HepG2 (cell line): ENCODE measurements at regions not wholly inside any gene's neighbourhood (a gene's known extent, or its start where the extent isn't known, plus 50 kb on each side); places are given as distances from the start of the nearest gene placed in this dataset.

Experiments
- ATAC-seq: fragments of 200-7000 bp; cut with Tn5 transposase; 3 replicates; pipeline ENCODE4 v1.9.1; 2020; ENCODE audit warnings: mild to moderate bottlenecking, moderate library complexity
- BruUV-seq: library from RNA; stranded (reverse); fragments of 400-500 nt; replicated peaks from 2 replicates; lab custom pipeline; 2021; lab: Mats Ljungman, UMichigan
- CTCF ChIA-PET: fragments of 300-600 bp; formaldehyde crosslinking; extraction: SDS; loops from one replicate; lab custom pipeline; 2021; ENCODE audit warnings: low total read pairs, inconsistent platforms, low intra/inter-chr PET ratio; lab: Yijun Ruan, JAX
- POLR2A ChIA-PET: fragments of 350-600 bp; sonication (Branson Sonifier 250); formaldehyde crosslinking; loops from one replicate; lab custom pipeline; 2020; ENCODE audit warnings: antibody characterized with exemption, inconsistent platforms; lab: Yijun Ruan, JAX
- DNase-seq: peaks from one replicate; pipeline ENCODE4 v3.0.0-alpha.2; 2015; ENCODE audit warnings: low spot score
- FAIRE-seq: peaks from 3 replicates; lab custom pipeline; 2011; peaks lifted over from hg19 to GRCh38; lab: Jason Lieb, UNC
- H2AFZ ChIP-seq: one replicate; pipeline ENCODE4 v1.6.1; 2011; ENCODE audit warnings: low read length, inconsistent platforms
- H3K27ac ChIP-seq: fragments of 300-600 bp; 3 replicates; pipeline ENCODE4 v1.8.0; 2011; ENCODE audit warnings: mixed run types, mild to moderate bottlenecking, mixed read lengths, low read length, inconsistent platforms; ENCODE audit not compliant: insufficient read depth; ENCODE audit errors: extremely low read length
- H3K27me3 ChIP-seq, 2 experiments: fragments of 200-600 bp in 1 of 2; 2 replicates in 1 of 2; 3 replicates in 1 of 2; pipeline versions ENCODE4 v1.6.0 to v1.8.0; 2011; ENCODE audit warnings: low read length in 2 of 2, mild to moderate bottlenecking in 2 of 2, moderate library complexity in 2 of 2, inconsistent platforms in 1 of 2; ENCODE audit not compliant: insufficient read depth in 2 of 2, control insufficient read depth in 1 of 2
- H3K36me3 ChIP-seq, 2 experiments: fragments of 200-600 bp in 1 of 2; replicated peaks in 1 of 2; 2 replicates in 1 of 2; 3 replicates in 1 of 2; pipeline versions ENCODE4 v1.5.1 to v1.8.0; 2011; ENCODE audit warnings: low read length in 2 of 2, inconsistent platforms in 1 of 2; ENCODE audit not compliant: insufficient read depth in 2 of 2, control insufficient read depth in 1 of 2
- H3K4me1 ChIP-seq: 2 replicates; pipeline ENCODE4 v1.5.1; 2012; ENCODE audit warnings: low read length, inconsistent platforms; ENCODE audit not compliant: insufficient read depth
- H3K4me2 ChIP-seq: 2 replicates; pipeline ENCODE4 v1.6.0; 2011; ENCODE audit warnings: low read depth, low read length, inconsistent platforms
- H3K4me3 ChIP-seq, 3 experiments: fragments of 200-600 bp in 1 of 3; sonication (generic), shearing (Covaris generic) in 1 of 3; replicated peaks in 1 of 3; 2 replicates each; pipeline ENCODE4 v1.5.1; 2011 to 2016; ENCODE audit warnings: low read length in 3 of 3, inconsistent platforms in 2 of 3, low read depth in 2 of 3, mild to moderate bottlenecking in 2 of 3, control low read depth in 1 of 3, mixed read lengths in 1 of 3; ENCODE audit not compliant: insufficient read depth in 1 of 3
- H3K79me2 ChIP-seq: one replicate; pipeline ENCODE4 v1.6.1; 2011; ENCODE audit warnings: low read length, inconsistent platforms; ENCODE audit not compliant: insufficient read depth
- H3K9ac ChIP-seq: 2 replicates; pipeline ENCODE4 v1.6.0; 2011; ENCODE audit warnings: mild to moderate bottlenecking, low read depth, low read length, inconsistent platforms; ENCODE audit not compliant: insufficient read depth
- H3K9me3 ChIP-seq: 2 replicates; pipeline ENCODE4 v1.5.1; 2012; ENCODE audit warnings: mild to moderate bottlenecking, low read length
- H4K20me1 ChIP-seq: 2 replicates; pipeline ENCODE4 v1.6.0; 2011; ENCODE audit warnings: inconsistent platforms, mild to moderate bottlenecking, low read length, moderate library complexity; ENCODE audit not compliant: insufficient read depth
- AGO2 ChIP-seq: fragments of 200-400 bp; formaldehyde crosslinking; optimal IDR thresholded peaks from 2 replicates; pipeline ENCODE3; 2017; ENCODE audit warnings: mild to moderate bottlenecking, low read depth, low read length, moderate library complexity
- ATF7-NPFF ChIP-seq: sonication (generic); formaldehyde crosslinking; IDR thresholded peaks from 2 replicates; pipeline ENCODE4 v1.8.1; 2023; ENCODE audit warnings: mild to moderate bottlenecking, low read depth, missing genetic modification reagents, moderate library complexity
- BRD4 ChIP-seq: sonication (generic); formaldehyde crosslinking; IDR thresholded peaks from 2 replicates; pipeline ENCODE4 v1.4.0; 2020; ENCODE audit warnings: missing genetic modification reagents
- CBFB ChIP-seq: sonication (generic); formaldehyde crosslinking; IDR thresholded peaks from 2 replicates; pipeline ENCODE4 v1.4.0; 2020; ENCODE audit warnings: missing genetic modification reagents
- ELF3 ChIP-seq: IDR thresholded peaks from 2 replicates; pipeline ENCODE4 v1.6.1; 2016; ENCODE audit warnings: missing genetic modification reagents, missing compliant biosample characterization
- GATAD2A ChIP-seq: IDR thresholded peaks from 2 replicates; pipeline ENCODE4 v1.6.1; 2016
- KMT2A ChIP-seq: sonication (generic); formaldehyde crosslinking; IDR thresholded peaks from 2 replicates; pipeline ENCODE4 v1.4.0; 2020; ENCODE audit warnings: missing genetic modification reagents
- POLR2G ChIP-seq: fragments of 200-400 bp; formaldehyde crosslinking; IDR thresholded peaks from 2 replicates; pipeline ENCODE4 v1.6.1; 2018; ENCODE audit warnings: mild to moderate bottlenecking, low read depth, low read length, moderate library complexity
- PRMT3 ChIP-seq: sonication (generic); formaldehyde crosslinking; IDR thresholded peaks from 2 replicates; pipeline ENCODE4 v1.8.1; 2022; ENCODE audit warnings: low read depth, mild to moderate bottlenecking, moderate library complexity, missing genetic modification reagents, borderline replicate concordance
- SIX4 ChIP-seq: sonication (generic); formaldehyde crosslinking; IDR thresholded peaks from 2 replicates; pipeline ENCODE4 v1.4.0; 2020; ENCODE audit warnings: missing genetic modification reagents
- ZNF143 ChIP-seq: sonication (generic); formaldehyde crosslinking; IDR thresholded peaks from 2 replicates; pipeline ENCODE4 v1.4.0; 2020; ENCODE audit warnings: missing genetic modification reagents
- ZNF180 ChIP-seq: sonication (generic); formaldehyde crosslinking; IDR thresholded peaks from 2 replicates; pipeline ENCODE4 v1.4.0; 2020; ENCODE audit warnings: low read depth, missing genetic modification reagents, borderline replicate concordance
- ZNF570 ChIP-seq: sonication (generic); formaldehyde crosslinking; IDR thresholded peaks from 2 replicates; pipeline ENCODE4 v1.4.0; 2020; ENCODE audit warnings: mild to moderate bottlenecking, missing genetic modification reagents, borderline replicate concordance
- ZNF615 ChIP-seq: sonication (generic); formaldehyde crosslinking; IDR thresholded peaks from 2 replicates; pipeline ENCODE4 v1.5.0; 2020; ENCODE audit warnings: mild to moderate bottlenecking, missing genetic modification reagents, borderline replicate concordance
- ZNF703 ChIP-seq: sonication (generic); formaldehyde crosslinking; IDR thresholded peaks from 2 replicates; pipeline ENCODE4 v1.5.1; 2020; ENCODE audit warnings: missing genetic modification reagents, mild to moderate bottlenecking, moderate library complexity, borderline replicate concordance
- ZNF746 ChIP-seq: sonication (generic); formaldehyde crosslinking; IDR thresholded peaks from 2 replicates; pipeline ENCODE4 v1.8.0; 2022; ENCODE audit warnings: mild to moderate bottlenecking, missing genetic modification reagents
- ZSCAN29 ChIP-seq: sonication (generic); formaldehyde crosslinking; conservative IDR thresholded peaks from 2 replicates; pipeline ENCODE4 v1.4.0; 2020; ENCODE audit warnings: mild to moderate bottlenecking, missing genetic modification reagents
- ZSCAN30 ChIP-seq: sonication (generic); formaldehyde crosslinking; IDR thresholded peaks from 2 replicates; pipeline ENCODE4 v1.5.0; 2020; ENCODE audit warnings: mild to moderate bottlenecking, missing genetic modification reagents
- WGBS: methylation state at CpG from one replicate; pipeline ENCODE4 v1.1.6; 2017; ENCODE audit warnings: low lambda C conversion rate; 5-methylcytosine and 5-hydroxymethylcytosine counted together
- in situ Hi-C: cut with HindIII; loops from 2 replicates; pipeline ENCODE4 v1.10.0; 2017; ENCODE audit warnings: low pct_unique_long_range_greater_than_20kb; ENCODE audit not compliant: extremely low pct_ligation_motif_present
- intact Hi-C: fragments of 100-400 bp; cut with micrococcal nuclease; formaldehyde crosslinking; loops from one replicate; pipeline ENCODE4 v1.10.0; 2022; ENCODE audit not compliant: unreplicated experiment
- TF ChIP-seq, protein P1 (sequence below): sonication (generic); formaldehyde crosslinking; IDR thresholded peaks from 2 replicates; pipeline ENCODE4 v1.5.0; 2020; ENCODE audit warnings: missing genetic modification reagents, mild to moderate bottlenecking, borderline replicate concordance
- TF ChIP-seq, protein P2 (sequence below), 2 experiments: IDR thresholded peaks; 2 replicates each; pipeline ENCODE4 v1.6.1; 2011 to 2012; ENCODE audit warnings: low read length in 2 of 2, borderline replicate concordance in 1 of 2, low read depth in 1 of 2, mild to moderate bottlenecking in 1 of 2, moderate library complexity in 1 of 2
- TF ChIP-seq, protein P3 (sequence below): sonication (generic); formaldehyde crosslinking; IDR thresholded peaks from 2 replicates; pipeline ENCODE4 v1.5.0; 2020; ENCODE audit warnings: missing genetic modification reagents

DNA sequence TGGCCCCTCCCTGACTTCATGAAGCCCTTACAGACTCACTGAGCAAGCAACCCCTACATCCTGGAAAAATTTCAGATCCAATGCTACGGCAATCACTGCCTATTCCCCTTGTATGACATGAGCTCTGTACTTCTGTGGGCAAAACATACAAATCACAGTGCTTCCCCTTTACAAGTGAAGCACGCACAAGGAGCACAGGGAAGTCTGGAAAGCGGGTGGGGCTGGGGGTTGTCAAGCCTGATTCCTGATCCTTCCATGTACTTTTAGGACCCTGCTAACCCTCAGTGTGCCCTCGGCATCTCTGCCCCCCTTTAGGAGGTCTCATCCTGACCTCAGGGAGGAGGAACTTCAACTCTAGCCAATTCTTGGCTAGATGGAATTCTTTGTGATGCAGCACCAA is 405.7 kb upstream of the POU3F1 start (continued):
- TF ChIP-seq, protein P1, sequence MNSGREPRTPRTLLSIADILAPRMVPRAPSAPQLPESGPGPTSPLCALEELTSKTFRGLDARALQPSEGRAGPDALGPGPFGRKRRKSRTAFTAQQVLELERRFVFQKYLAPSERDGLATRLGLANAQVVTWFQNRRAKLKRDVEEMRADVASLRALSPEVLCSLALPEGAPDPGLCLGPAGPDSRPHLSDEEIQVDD: no peak
- TF ChIP-seq, protein P2, sequence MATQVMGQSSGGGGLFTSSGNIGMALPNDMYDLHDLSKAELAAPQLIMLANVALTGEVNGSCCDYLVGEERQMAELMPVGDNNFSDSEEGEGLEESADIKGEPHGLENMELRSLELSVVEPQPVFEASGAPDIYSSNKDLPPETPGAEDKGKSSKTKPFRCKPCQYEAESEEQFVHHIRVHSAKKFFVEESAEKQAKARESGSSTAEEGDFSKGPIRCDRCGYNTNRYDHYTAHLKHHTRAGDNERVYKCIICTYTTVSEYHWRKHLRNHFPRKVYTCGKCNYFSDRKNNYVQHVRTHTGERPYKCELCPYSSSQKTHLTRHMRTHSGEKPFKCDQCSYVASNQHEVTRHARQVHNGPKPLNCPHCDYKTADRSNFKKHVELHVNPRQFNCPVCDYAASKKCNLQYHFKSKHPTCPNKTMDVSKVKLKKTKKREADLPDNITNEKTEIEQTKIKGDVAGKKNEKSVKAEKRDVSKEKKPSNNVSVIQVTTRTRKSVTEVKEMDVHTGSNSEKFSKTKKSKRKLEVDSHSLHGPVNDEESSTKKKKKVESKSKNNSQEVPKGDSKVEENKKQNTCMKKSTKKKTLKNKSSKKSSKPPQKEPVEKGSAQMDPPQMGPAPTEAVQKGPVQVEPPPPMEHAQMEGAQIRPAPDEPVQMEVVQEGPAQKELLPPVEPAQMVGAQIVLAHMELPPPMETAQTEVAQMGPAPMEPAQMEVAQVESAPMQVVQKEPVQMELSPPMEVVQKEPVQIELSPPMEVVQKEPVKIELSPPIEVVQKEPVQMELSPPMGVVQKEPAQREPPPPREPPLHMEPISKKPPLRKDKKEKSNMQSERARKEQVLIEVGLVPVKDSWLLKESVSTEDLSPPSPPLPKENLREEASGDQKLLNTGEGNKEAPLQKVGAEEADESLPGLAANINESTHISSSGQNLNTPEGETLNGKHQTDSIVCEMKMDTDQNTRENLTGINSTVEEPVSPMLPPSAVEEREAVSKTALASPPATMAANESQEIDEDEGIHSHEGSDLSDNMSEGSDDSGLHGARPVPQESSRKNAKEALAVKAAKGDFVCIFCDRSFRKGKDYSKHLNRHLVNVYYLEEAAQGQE (IDR thresholded peaks at IDR 0.05; ENCODE audit: borderline replicate concordance in 1 of 2, low read depth in 1 of 2, low read length in 2 of 2): no peak
- TF ChIP-seq ATF7-NPFF (no peak), POLR2G (no peak), AGO2 (no peak), ELF3 (no peak), ZNF746 (CRISPR knock-in tag) (no peak), ZNF143 (no peak), ZSCAN30 (no peak), ZNF615 (CRISPR knock-in tag) (no peak)

DNA sequence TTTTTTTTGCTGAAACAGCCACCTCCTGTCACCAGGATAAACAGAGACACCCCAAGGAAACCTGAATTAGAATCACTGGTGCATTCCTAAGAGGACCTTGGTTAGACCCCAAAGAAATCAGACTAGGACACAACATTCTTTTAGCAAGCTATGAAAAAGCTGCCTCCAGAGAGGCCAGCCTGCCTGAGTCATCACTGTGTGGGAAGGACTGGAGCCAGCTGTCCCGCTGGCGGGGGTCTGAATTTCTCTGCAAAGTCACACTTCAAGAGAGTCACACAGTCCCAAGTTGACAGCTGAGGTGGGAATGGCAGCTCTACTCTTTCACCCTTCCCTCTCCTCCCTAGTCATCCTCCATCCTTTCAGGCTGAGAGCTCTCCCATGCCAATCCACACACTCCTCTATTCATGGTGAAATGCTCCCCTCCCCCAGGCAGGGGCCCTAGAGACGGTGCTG is 405.0 kb upstream of the POU3F1 start:
- ATAC-seq (no peak), FAIRE-seq (no peak), DNase-seq (no peak)
- in situ Hi-C loops (no loop called here), intact Hi-C loops (no loop called here)
- H3K27ac ChIP-seq: no peak overlapping the region
- no peak overlapping the region for H2AFZ ChIP-seq
- H3K9ac ChIP-seq: no peak overlapping the region
- CTCF ChIA-PET: no interaction called here
- peaks cover 0 to 14% of the 10 kb centered on the region in 2 experiments; a peak in 2 of 5 replicates for H3K27me3 ChIP-seq
- no peaks in the 10 kb centered on the region for H3K4me1 ChIP-seq
- H3K4me2 ChIP-seq: no peak overlapping the region
- no peaks in the 10 kb centered on the region for H3K79me2 ChIP-seq
- H3K4me3 ChIP-seq: no peak overlapping the region
- POLR2A ChIA-PET: no interaction called here
- H3K9me3 ChIP-seq: no peaks in the 10 kb centered on the region
- BruUV-seq: no TSS peak
- no peaks in the 10 kb centered on the region for H4K20me1 ChIP-seq
- H3K36me3 ChIP-seq: no peaks in the 10 kb centered on the region
- WGBS: 5% methylated on average over 3 of the region's 3 CpGs
- TF ChIP-seq KMT2A (no peak), GATAD2A (CRISPR knock-in tag) (no peak), ZSCAN29 (CRISPR knock-in tag) (no peak), SIX4 (no peak), CBFB (CRISPR knock-in tag) (no peak), ZNF570 (CRISPR knock-in tag) (no peak), ZNF703 (CRISPR knock-in tag) (no peak), ZNF180 (CRISPR knock-in tag) (no peak), BRD4 (CRISPR knock-in tag) (no peak), PRMT3 (CRISPR knock-in tag) (no peak)
- TF ChIP-seq, protein P3, sequence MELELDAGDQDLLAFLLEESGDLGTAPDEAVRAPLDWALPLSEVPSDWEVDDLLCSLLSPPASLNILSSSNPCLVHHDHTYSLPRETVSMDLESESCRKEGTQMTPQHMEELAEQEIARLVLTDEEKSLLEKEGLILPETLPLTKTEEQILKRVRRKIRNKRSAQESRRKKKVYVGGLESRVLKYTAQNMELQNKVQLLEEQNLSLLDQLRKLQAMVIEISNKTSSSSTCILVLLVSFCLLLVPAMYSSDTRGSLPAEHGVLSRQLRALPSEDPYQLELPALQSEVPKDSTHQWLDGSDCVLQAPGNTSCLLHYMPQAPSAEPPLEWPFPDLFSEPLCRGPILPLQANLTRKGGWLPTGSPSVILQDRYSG: no peak
